A549 (cell line): ENCODE measurements at regions not wholly inside any gene's neighbourhood (a gene's known extent, or its start where the extent isn't known, plus 50 kb on each side); places are given as distances from the start of the nearest gene placed in this dataset.

ENCODE experiments used
- CEBPB ChIP-seq, 2 experiments: fragments of >200 bp in 1 of 2; sonication (Bioruptor Twin) in 1 of 2; formaldehyde crosslinking in 1 of 2; IDR thresholded peaks; 2 replicates each; pipeline ENCODE4 v1.6.1; 2012 to 2016
- TF ChIP-seq, protein P1 (sequence below): fragments of 250-450 bp; sonication (Bioruptor Pico); IDR thresholded peaks from 2 replicates; pipeline ENCODE4 v1.5.0; 2020; ENCODE audit warnings: low read depth, mild to moderate bottlenecking, moderate library complexity
- TF ChIP-seq, protein P2 (sequence below): fragments of >200 bp; sonication (Bioruptor Twin); formaldehyde crosslinking; IDR thresholded peaks from 3 replicates; pipeline ENCODE4 v1.5.1; 2016
- TF ChIP-seq, protein P3 (sequence below): fragments of 150-350 bp; IDR thresholded peaks from 2 replicates; pipeline ENCODE4 v1.6.1; 2014; ENCODE audit warnings: low read depth, mild to moderate bottlenecking, low read length

DNA sequence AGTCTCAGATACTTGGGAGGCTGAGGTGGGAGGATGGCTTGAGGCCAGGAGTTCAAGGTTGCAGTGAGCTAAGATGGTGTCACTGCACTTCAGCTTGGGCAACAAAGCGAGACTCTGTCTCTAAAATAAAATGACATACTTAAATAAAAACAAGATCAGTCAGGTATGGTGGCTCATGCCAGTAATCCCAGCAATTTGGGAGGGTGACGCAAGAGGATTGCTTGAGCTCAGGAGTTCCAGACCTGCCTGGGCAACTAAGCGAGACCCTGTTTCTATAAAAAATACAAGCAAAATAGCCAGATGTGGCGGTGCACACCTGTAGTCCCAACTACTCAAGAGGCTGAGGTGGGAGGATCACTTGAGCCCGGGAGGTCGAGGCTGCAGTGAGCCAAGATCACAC is 149.6 kb downstream of the ZFP64 start:
- TF ChIP-seq, protein P1, sequence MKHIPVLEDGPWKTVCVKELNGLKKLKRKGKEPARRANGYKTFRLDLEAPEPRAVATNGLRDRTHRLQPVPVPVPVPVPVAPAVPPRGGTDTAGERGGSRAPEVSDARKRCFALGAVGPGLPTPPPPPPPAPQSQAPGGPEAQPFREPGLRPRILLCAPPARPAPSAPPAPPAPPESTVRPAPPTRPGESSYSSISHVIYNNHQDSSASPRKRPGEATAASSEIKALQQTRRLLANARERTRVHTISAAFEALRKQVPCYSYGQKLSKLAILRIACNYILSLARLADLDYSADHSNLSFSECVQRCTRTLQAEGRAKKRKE: no peak
- TF ChIP-seq, protein P2, sequence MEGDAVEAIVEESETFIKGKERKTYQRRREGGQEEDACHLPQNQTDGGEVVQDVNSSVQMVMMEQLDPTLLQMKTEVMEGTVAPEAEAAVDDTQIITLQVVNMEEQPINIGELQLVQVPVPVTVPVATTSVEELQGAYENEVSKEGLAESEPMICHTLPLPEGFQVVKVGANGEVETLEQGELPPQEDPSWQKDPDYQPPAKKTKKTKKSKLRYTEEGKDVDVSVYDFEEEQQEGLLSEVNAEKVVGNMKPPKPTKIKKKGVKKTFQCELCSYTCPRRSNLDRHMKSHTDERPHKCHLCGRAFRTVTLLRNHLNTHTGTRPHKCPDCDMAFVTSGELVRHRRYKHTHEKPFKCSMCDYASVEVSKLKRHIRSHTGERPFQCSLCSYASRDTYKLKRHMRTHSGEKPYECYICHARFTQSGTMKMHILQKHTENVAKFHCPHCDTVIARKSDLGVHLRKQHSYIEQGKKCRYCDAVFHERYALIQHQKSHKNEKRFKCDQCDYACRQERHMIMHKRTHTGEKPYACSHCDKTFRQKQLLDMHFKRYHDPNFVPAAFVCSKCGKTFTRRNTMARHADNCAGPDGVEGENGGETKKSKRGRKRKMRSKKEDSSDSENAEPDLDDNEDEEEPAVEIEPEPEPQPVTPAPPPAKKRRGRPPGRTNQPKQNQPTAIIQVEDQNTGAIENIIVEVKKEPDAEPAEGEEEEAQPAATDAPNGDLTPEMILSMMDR: no peak
- TF ChIP-seq, protein P3, sequence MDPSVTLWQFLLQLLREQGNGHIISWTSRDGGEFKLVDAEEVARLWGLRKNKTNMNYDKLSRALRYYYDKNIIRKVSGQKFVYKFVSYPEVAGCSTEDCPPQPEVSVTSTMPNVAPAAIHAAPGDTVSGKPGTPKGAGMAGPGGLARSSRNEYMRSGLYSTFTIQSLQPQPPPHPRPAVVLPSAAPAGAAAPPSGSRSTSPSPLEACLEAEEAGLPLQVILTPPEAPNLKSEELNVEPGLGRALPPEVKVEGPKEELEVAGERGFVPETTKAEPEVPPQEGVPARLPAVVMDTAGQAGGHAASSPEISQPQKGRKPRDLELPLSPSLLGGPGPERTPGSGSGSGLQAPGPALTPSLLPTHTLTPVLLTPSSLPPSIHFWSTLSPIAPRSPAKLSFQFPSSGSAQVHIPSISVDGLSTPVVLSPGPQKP: no peak
- no peak for TF ChIP-seq CEBPB (IDR thresholded peaks at IDR 0.05)
